ENCODE measurements at regions not wholly inside any gene's neighbourhood (a gene's known extent, or its start where the extent isn't known, plus 50 kb on each side); places are given as distances from the start of the nearest gene placed in this dataset.

GRCh38 chr11:129248618-129249017 is 56.5 kb upstream of the ARHGAP32 start:
- TF ChIP-seq CTCF (IDR thresholded peaks at IDR 0.05; ENCODE audit: borderline replicate concordance, extremely low read depth, low read length, poor library complexity, severe bottlenecking) (no peak), EZH2 (IDR thresholded peaks at IDR 0.05; ENCODE audit: borderline replicate concordance, low read depth, low read length, severe bottlenecking) (no peak)

Data from DND-41 (cell line).